BJ (cell line): ENCODE measurements at regions not wholly inside any gene's neighbourhood (a gene's known extent, or its start where the extent isn't known, plus 50 kb on each side); places are given as distances from the start of the nearest gene placed in this dataset.

ENCODE experiments used
- CTCF ChIA-PET: fragments of 350-600 bp; formaldehyde crosslinking; extraction: SDS; loops from one replicate; lab custom pipeline; 2021; ENCODE audit warnings: antibody characterized with exemption, inconsistent platforms; lab: Yijun Ruan, JAX
- POLR2A ChIA-PET: fragments of 300-600 bp; sonication (Branson Sonifier 250); formaldehyde crosslinking; extraction: SDS; loops from one replicate; lab custom pipeline; 2021; ENCODE audit warnings: antibody characterized with exemption; lab: Charles Lee
- DNase-seq: peaks from one replicate; pipeline ENCODE4 v3.0.0-alpha.2; 2011; ENCODE audit warnings: low read depth
- H3K27me3 ChIP-seq: 2 replicates; pipeline ENCODE4 v1.6.0; 2011; ENCODE audit warnings: low read length; ENCODE audit not compliant: control insufficient read depth, insufficient read depth
- H3K36me3 ChIP-seq: 2 replicates; pipeline ENCODE4 v1.5.1; 2011; ENCODE audit warnings: low read length; ENCODE audit not compliant: control insufficient read depth, insufficient read depth
- H3K4me3 ChIP-seq: 2 replicates; pipeline ENCODE4 v1.5.1; 2011; ENCODE audit warnings: low read depth, mild to moderate bottlenecking, control low read depth, low read length
- TF ChIP-seq, protein P1 (sequence below): IDR thresholded peaks from 2 replicates; pipeline ENCODE4 v1.5.1; 2011; ENCODE audit warnings: low read depth, mild to moderate bottlenecking, control low read depth, inconsistent platforms, low read length, moderate library complexity; ENCODE audit not compliant: insufficient read depth

DNA sequence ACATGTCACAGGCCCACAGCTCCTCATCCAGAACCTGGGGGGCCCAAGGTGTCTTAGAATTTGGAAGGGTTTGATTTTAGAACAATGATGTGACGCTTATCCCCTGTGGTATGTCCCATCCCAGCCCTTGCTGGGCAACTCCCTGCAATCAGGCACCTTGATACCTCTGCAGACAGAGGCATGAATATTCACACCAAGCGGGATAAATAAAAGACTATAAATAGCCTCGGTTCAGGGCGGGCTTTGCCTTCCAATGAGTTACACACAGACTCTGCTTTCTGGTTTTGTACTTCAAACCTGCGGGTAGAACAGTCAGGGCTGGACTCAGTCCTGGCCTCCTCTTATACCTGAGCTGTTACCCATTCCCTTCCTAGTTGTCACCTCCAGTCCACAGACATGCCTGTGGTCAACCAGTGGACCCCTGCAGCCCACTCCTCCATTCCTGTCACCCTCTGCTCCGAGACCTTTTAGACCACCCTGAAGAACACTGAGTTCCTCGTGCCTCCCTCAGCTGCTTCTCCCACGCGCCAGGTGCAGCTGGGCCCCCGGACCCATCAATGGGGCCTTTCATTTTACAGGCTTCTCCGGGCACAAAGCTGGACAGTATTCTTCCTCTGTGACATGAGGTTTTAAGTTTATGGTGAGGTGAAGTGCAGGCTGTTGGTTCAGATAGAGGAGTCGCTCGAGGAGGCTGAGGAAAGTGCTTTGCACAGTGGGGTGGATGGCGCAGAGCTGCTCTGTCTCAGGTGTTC lies 120.1 kb upstream of the TNR start:
- ChIA-PET CTCF (no interaction called here), POLR2A (no interaction called here)
- no peaks in the 10 kb centered on the region for H3K27me3 ChIP-seq
- no peak overlapping the region for H3K4me3 ChIP-seq
- TF ChIP-seq, protein P1, sequence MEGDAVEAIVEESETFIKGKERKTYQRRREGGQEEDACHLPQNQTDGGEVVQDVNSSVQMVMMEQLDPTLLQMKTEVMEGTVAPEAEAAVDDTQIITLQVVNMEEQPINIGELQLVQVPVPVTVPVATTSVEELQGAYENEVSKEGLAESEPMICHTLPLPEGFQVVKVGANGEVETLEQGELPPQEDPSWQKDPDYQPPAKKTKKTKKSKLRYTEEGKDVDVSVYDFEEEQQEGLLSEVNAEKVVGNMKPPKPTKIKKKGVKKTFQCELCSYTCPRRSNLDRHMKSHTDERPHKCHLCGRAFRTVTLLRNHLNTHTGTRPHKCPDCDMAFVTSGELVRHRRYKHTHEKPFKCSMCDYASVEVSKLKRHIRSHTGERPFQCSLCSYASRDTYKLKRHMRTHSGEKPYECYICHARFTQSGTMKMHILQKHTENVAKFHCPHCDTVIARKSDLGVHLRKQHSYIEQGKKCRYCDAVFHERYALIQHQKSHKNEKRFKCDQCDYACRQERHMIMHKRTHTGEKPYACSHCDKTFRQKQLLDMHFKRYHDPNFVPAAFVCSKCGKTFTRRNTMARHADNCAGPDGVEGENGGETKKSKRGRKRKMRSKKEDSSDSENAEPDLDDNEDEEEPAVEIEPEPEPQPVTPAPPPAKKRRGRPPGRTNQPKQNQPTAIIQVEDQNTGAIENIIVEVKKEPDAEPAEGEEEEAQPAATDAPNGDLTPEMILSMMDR, result no peak
- no peaks in the 10 kb centered on the region for H3K36me3 ChIP-seq
- no peak for DNase-seq

DNA sequence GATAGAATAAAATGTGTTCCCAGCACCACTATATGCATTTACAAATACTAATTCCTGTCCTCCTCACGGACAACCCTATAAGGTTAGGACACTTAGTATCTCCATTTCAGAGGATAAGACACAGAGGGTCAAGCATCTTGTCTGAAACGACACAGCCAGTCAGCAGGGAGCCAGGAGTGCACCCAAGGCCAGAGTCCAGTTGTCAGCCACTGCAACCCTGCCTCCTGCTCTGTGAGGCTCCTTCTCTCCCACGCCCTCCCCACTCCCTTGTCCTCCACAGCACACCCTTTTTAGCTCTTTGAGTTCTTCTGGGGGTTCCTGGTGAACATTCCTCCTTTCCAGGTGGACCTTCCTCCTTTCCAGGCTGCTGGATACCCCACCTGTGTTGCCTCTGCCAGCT lies 119.0 kb upstream of the TNR start:
- no peak overlapping the region for H3K4me3 ChIP-seq
- H3K36me3 ChIP-seq, result no peaks in the 10 kb centered on the region
- no peak for DNase-seq
- TF ChIP-seq, protein P1, result no peak
- ChIA-PET POLR2A (no interaction called here), CTCF (no interaction called here)
- peaks cover 2% of the 10 kb centered on the region; the same call in 1 of the 2 replicates for H3K27me3 ChIP-seq

DNA sequence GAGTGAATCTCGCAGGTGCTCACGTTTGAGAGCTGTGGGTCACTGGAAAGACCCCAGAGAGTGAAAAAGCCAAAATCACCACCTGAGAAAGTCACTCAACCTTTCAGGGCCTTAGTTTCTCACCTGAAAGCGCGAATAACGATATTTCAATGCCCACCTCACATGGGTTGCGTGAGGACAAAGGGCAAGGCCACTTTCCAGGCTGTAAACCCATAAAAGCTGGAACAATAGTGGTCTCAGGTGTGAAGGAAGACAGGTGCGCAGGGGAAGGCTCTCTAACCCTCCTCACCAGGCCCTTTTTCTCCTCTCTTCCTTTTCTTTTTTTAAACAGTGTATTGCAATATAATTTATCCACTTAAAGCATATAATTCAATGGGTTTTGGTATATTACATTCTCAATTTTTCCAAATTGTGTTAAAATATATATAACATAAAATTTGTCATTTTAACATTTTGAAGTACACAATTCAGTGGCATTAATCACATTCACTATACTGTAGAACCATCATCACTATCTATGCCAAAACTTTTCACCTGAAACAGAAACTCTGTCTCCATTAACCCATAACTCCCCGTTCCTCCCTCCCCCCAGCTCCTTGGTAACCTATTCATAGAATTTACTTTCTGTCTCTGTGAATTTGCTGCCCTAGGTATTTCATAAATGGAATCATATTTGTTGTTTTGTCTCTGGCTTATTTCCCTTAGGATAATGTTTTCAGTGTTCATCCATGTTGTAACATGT lies 118.4 kb upstream of the TNR start:
- no peak overlapping the region for H3K4me3 ChIP-seq
- peaks cover 2% of the 10 kb centered on the region; the same call in 1 of the 2 replicates for H3K27me3 ChIP-seq
- POLR2A ChIA-PET, result no interaction called here
- CTCF ChIA-PET, result no interaction called here
- no peaks in the 10 kb centered on the region for H3K36me3 ChIP-seq
- no peak for DNase-seq
- TF ChIP-seq, protein P1, result no peak

DNA sequence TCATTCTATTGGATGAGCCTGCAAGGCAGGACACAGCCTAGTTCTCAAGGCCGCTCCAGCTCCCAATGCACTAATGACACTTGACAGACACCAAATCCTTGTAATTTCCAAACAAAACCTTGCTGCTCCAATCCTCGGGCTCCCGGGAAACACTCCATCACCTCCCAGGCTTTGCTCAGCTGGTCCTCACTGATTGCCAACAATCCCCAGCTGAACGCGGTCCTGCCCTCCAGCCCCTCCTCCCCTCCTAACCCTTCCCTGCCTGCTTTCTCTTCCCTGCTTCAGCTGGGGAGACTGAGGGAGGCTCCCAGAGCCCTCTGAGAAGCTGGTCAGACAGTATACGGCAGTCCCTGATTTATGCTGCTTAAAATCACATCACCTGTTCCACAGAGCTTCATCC lies 114.4 kb upstream of the TNR start:
- DNase-seq, result no peak
- no peaks in the 10 kb centered on the region for H3K36me3 ChIP-seq
- ChIA-PET CTCF (interaction anchor here (0.6 kb wide), 1 partner anchor 148 kb away, joined by 3 read pairs; no protein-coding TSS in a partner anchor), POLR2A (no interaction called here)
- no peak overlapping the region for H3K4me3 ChIP-seq
- H3K27me3 ChIP-seq, result peaks cover 2% of the 10 kb centered on the region; the same call in 1 of the 2 replicates
- TF ChIP-seq, protein P1, result no peak

DNA sequence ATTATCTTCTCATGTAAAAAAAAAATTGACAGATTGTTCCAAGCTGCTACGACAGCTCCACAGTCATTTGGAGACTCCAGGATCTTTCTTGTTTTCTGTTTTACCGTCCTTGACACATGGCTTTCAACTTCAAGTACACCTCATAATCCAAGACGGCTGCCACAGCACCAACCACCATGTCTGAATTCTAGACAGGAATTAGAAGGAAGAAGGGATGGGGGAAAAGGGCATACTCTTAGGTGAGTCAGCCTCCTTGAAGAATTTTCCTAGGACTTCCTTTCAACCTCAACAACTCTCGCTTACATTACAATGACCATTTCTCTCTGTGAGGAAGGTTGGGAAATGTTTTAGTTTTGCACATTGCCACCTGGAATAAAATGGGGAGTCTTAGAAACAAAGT lies 110.3 kb upstream of the TNR start:
- Histone ChIP-seq H3K36me3 (no peaks in the 10 kb centered on the region), H3K27me3 (peaks cover 2% of the 10 kb centered on the region; the same call in 1 of the 2 replicates), H3K4me3 (no peak overlapping the region)
- DNase-seq, result no peak
- ChIA-PET CTCF (no interaction called here), POLR2A (no interaction called here)
- TF ChIP-seq, protein P1, result no peak
